GM13977 (cell line): ENCODE measurements at regions not wholly inside any gene's neighbourhood (a gene's known extent, or its start where the extent isn't known, plus 50 kb on each side); places are given as distances from the start of the nearest gene placed in this dataset.
"Not testable (repeated sequence)": the region's sequence is repeated elsewhere in the genome, so short reads cannot be mapped to it uniquely, and the experiment has no call there.

ENCODE experiments used
- DNase-seq: peaks from one replicate; pipeline ENCODE4 v3.0.0; 2012; ENCODE audit warnings: low spot score
- in situ Hi-C: fragments of 300-500 bp; cut with MboI; formaldehyde crosslinking; loops from one replicate; pipeline ENCODE4 v1.12.0; 2022; ENCODE audit warnings: low sequenced_read_pairs, low pct_unique_long_range_greater_than_20kb, mixed read lengths, inconsistent platforms; ENCODE audit not compliant: unreplicated experiment
- TF ChIP-seq, protein P1 (sequence below): IDR thresholded peaks from 2 replicates; pipeline ENCODE4 v1.5.1; 2012; ENCODE audit warnings: mild to moderate bottlenecking, control low read depth; ENCODE audit not compliant: insufficient read depth; ENCODE audit errors: extremely low read depth, missing control alignments

DNA sequence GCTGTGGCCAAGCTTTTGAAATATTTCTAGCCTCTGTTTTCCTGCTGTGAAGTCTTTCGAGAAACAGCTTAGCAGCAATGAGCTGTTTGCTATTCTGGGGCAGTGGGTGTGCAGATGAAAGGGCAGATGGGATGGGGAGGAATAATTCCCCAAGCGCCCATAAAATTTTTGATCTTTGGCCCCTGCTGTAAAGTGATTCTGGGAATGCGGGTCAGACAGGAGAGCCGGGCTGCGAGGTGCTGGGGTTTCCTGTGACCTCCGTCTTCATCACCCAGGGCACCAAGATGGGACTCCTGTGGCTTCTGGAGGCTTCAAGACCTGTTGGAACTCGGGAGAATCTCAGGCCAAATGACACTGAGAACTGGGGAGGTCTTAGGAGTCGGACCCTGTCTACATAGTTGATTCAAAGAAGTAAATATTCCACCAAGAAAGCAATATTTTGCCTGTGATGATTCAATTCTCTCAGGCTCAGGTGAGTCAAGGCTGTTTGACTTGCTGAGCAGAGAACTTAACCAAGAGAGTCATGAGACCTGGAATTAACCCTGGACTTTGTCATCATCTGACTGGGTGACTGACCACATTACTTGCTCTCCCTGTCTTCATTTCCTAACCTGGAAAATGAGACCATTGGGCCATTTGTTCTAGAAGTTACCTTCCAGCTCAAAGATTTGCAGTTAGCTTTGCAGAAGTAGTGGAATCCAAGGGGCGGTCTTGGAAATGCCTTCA is 86.4 kb downstream of the POLR2M start:
- DNase-seq, result no peak
- in situ Hi-C loops, result no loop called here
- TF ChIP-seq, protein P1, sequence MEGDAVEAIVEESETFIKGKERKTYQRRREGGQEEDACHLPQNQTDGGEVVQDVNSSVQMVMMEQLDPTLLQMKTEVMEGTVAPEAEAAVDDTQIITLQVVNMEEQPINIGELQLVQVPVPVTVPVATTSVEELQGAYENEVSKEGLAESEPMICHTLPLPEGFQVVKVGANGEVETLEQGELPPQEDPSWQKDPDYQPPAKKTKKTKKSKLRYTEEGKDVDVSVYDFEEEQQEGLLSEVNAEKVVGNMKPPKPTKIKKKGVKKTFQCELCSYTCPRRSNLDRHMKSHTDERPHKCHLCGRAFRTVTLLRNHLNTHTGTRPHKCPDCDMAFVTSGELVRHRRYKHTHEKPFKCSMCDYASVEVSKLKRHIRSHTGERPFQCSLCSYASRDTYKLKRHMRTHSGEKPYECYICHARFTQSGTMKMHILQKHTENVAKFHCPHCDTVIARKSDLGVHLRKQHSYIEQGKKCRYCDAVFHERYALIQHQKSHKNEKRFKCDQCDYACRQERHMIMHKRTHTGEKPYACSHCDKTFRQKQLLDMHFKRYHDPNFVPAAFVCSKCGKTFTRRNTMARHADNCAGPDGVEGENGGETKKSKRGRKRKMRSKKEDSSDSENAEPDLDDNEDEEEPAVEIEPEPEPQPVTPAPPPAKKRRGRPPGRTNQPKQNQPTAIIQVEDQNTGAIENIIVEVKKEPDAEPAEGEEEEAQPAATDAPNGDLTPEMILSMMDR, result no peak

DNA sequence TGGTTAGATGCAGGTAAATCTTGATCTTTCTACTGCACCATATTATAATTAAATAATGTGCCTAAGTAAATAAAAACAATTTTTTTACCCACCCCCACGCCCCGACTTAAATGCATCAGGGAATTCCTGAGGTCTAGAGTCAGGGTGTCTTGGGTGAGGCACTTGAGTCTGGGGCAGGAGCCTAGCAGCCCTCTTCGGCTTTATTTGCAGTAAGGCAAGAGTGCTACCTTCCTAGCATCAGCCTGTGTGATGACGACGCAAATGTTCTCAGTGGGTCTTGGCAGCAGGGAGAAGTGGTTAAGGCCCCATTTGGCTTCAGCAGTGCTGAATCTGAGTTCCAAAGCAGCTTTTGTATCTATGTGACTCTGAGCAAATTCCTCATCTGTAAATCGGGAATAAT is 88.7 kb downstream of the POLR2M start:
- in situ Hi-C loops, result no loop called here
- DNase-seq, result no peak
- TF ChIP-seq, protein P1, result no peak

DNA sequence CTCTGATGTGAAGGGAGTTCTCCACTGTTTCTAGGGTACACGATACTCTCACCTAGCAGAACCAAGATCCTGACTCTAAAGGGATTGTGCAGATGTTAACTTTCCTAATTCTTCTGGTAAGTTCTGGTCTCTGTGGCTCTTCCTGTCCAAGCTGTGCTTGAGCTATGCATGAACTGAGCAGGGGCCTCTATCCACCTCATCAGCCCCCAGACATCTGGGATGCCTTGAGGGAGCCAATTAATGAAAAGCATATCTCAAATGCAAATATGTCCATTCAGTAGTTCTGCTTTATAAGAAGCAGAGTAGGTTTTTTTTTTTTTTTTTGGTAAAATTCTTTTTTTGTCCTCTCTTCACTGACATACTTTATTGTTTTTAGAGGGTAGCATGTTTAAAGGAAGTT is 89.6 kb downstream of the POLR2M start:
- in situ Hi-C loops, result no loop called here
- DNase-seq, result no peak
- TF ChIP-seq, protein P1, result no peak

DNA sequence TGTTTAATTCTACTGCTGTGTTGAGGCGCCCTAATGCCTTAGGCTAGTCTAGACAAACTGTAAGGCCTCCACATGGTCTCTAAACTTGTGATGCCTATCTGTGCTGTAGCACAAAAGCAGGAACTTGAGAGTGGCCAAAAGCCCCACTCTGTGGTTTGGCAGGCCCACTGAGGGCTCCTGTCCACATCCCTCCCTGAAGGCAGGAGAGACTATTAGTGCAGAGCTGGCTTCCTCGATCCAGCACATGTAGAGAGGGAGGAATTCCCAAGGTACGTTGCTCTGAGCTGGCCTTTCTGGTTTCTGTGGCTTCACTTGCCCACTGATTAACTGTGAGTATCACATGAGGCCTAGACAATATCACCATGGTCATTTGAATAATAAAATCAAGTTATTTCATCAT is 90.6 kb downstream of the POLR2M start:
- in situ Hi-C loops, result no loop called here
- TF ChIP-seq, protein P1, result no peak
- DNase-seq, result no peak

DNA sequence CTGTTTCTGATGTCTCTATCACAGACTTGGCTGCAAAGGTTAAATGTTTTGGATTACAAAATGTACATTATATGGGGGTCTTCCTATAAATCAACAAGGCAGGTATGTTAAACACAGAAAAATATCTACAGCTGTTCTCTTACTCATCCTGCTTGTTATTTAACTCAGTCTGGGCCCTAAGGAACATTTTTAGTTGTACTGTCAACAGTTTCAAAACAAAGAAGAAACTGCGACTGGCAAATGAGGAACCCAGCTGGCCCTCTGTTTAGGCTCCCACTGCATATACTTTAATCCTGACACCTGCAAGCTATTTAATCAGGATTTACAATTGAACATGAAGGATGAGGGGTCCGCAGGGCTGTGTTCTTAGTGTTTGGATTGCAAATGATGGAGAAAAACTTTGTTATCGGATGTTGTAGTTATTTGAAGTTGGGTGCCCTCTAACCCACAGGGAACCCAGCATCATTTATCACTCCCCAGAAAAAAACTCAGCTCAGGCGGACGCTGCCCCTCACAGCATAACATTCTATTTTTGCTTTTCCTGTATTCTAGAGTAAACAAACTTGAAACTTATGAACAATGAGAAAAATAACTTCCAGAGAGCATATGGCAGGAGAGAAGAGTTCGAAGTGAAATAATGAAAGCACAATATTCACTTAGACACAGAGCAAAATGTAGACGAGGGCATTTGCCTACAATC is 91.2 kb downstream of the POLR2M start:
- in situ Hi-C loops, result no loop called here
- TF ChIP-seq, protein P1, result no peak
- DNase-seq, result no peak

DNA sequence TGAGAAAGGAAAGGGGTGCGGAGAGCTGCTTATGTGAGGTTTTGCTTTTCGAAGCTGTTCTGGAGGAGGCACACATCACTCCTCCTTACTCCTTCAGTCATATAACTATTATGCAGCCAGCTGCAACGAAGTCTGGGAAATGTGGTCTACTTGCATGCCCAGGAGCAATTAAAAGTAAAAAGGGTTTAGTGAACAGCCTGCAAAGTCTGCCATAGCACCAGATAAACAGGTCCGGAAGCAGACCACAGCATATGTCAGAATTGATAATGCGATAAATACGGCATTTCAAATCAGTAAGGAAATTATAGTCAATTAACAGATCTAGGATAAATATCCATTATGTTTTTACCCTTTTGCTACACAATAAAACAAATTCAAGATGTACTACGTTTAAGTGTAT is 99.5 kb downstream of the POLR2M start:
- TF ChIP-seq, protein P1, result no peak
- no peak for DNase-seq
- in situ Hi-C loops, result no loop called here

DNA sequence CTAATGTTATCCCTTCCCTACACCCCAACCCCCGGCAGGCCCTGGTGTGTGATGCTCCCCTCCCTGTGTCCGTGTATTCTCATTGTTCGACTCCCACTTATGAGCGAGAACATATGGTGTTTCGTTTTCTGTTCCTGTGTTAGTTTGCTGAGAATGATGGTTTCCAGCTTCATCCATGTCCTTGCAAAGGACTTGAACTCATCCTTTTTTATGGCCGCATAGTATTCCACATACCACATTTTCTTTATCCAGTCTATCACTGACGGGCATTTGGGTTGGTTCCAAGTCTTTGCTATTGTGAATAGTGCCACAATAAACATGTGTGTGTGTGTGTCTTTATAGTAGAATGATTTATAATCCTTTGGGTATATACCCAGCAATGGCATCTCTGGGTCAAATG is 102.8 kb downstream of the POLR2M start:
- in situ Hi-C loops, DNase-seq: not testable (repeated sequence)
